Panc1 (cell line): ENCODE measurements at regions not wholly inside any gene's neighbourhood (a gene's known extent, or its start where the extent isn't known, plus 50 kb on each side); places are given as distances from the start of the nearest gene placed in this dataset.
A peak's percentile ranks its signal among the peaks of the same experiment; 100 is the strongest.

Experiments
- ATAC-seq: fragments of 200-7000 bp; cut with Tn5 transposase; 2 replicates; pipeline ENCODE4 v1.9.1; 2020; ENCODE audit warnings: mild to moderate bottlenecking, moderate library complexity
- BruUV-seq: library from RNA; stranded (reverse); fragments of 400-500 nt; replicated peaks from 2 replicates; lab custom pipeline; 2021; lab: Mats Ljungman, UMichigan
- CTCF ChIA-PET: fragments of 300-600 bp; sonication (Branson Sonifier 250); formaldehyde crosslinking; loops from one replicate; lab custom pipeline; 2022; ENCODE audit warnings: antibody characterized with exemption; lab: Charles Lee
- POLR2A ChIA-PET: fragments of 300-600 bp; sonication (Branson Sonifier 250); formaldehyde crosslinking; loops from one replicate; lab custom pipeline; 2022; ENCODE audit warnings: antibody characterized with exemption; lab: Charles Lee
- DNase-seq: peaks from one replicate; pipeline ENCODE4 v3.0.0-alpha.2; 2010; ENCODE audit warnings: low read depth, low spot score
- H3K27ac ChIP-seq: 2 replicates; pipeline ENCODE4 v1.5.1; 2011; ENCODE audit warnings: mild to moderate bottlenecking, low read length, inconsistent platforms
- H3K27me3 ChIP-seq: fragments of 200-500 bp; sonication (Bioruptor generic); 2 replicates; pipeline ENCODE4 v1.6.0; 2014; ENCODE audit warnings: low read length, inconsistent platforms; ENCODE audit not compliant: control insufficient read depth, insufficient read depth
- H3K36me3 ChIP-seq: fragments of 200-500 bp; sonication (Bioruptor generic); 2 replicates; pipeline ENCODE4 v1.5.1; 2014; ENCODE audit warnings: inconsistent platforms, mild to moderate bottlenecking, low read length, moderate library complexity; ENCODE audit not compliant: control insufficient read depth, insufficient read depth
- H3K4me1 ChIP-seq: 2 replicates; pipeline ENCODE4 v1.5.1; 2011; ENCODE audit warnings: inconsistent platforms, mild to moderate bottlenecking, low read length, moderate library complexity; ENCODE audit not compliant: control insufficient read depth, insufficient read depth
- H3K4me3 ChIP-seq, 2 experiments: 2 replicates each; pipeline ENCODE4 v1.5.1; 2011 to 2012; ENCODE audit warnings: low read depth in 2 of 2, low read length in 2 of 2, mild to moderate bottlenecking in 2 of 2, inconsistent platforms in 1 of 2, moderate library complexity in 1 of 2
- H3K9me3 ChIP-seq: fragments of 200-500 bp; sonication (Bioruptor generic); 2 replicates; pipeline ENCODE4 v1.5.1; 2014; ENCODE audit warnings: low read depth, mild to moderate bottlenecking, inconsistent platforms, low read length, moderate library complexity; ENCODE audit not compliant: control insufficient read depth, insufficient read depth
- POLR2AphosphoS5 ChIP-seq: IDR thresholded peaks from 2 replicates; pipeline ENCODE4 v1.6.1; 2012; ENCODE audit warnings: mild to moderate bottlenecking, low read depth, low read length, moderate library complexity
- in situ Hi-C: cut with HindIII; loops from 2 replicates; pipeline ENCODE4 v1.10.0; 2016; ENCODE audit warnings: low sequenced_read_pairs, low pct_unique_long_range_greater_than_20kb
- intact Hi-C: fragments of 100-400 bp; cut with micrococcal nuclease; formaldehyde crosslinking; loops from one replicate; pipeline ENCODE4 v1.10.0; 2022; ENCODE audit not compliant: unreplicated experiment
- TF ChIP-seq, protein P1 (sequence below), 2 experiments: IDR thresholded peaks; 2 replicates each; pipeline ENCODE4 v1.6.1; 2011 to 2012; ENCODE audit warnings: low read depth in 2 of 2, control low read depth in 1 of 2, low read length in 1 of 2, mild to moderate bottlenecking in 1 of 2, moderate library complexity in 1 of 2; ENCODE audit not compliant: insufficient read depth in 1 of 2
- TF ChIP-seq, protein P2 (sequence below): fragments of 450-650 bp; IDR thresholded peaks from 2 replicates; pipeline ENCODE4 v1.5.1; 2017; ENCODE audit warnings: mild to moderate bottlenecking

DNA sequence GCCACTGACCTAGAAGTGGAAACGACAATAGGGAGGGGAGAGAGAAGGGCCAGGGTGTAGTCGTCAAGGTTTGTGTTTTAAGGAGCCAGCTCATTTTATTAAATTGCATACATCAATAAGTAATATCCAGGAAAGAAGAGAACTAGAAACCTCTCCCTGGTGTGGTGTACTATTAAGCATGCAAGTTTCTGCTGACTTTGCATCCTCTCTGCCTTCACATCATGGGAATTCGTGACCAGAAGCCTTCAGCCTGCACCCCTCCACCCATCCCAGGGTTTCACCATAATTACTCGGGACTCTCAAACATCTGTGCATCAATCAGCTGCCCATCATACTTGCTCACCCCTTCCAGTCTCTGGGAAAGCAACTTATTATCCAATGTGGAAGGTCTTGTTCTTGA lies 70.9 kb upstream of the UBE3A start:
- H3K9me3 ChIP-seq, result no peaks in the 10 kb centered on the region
- intact Hi-C loops, result loop anchor here (10.0 kb wide), 2 partner anchors 175 to 1355 kb away; partner anchors contain the start of gene GABRA5
- H3K27ac ChIP-seq, result no peak overlapping the region
- in situ Hi-C loops, result no loop called here
- TF ChIP-seq, protein P1, sequence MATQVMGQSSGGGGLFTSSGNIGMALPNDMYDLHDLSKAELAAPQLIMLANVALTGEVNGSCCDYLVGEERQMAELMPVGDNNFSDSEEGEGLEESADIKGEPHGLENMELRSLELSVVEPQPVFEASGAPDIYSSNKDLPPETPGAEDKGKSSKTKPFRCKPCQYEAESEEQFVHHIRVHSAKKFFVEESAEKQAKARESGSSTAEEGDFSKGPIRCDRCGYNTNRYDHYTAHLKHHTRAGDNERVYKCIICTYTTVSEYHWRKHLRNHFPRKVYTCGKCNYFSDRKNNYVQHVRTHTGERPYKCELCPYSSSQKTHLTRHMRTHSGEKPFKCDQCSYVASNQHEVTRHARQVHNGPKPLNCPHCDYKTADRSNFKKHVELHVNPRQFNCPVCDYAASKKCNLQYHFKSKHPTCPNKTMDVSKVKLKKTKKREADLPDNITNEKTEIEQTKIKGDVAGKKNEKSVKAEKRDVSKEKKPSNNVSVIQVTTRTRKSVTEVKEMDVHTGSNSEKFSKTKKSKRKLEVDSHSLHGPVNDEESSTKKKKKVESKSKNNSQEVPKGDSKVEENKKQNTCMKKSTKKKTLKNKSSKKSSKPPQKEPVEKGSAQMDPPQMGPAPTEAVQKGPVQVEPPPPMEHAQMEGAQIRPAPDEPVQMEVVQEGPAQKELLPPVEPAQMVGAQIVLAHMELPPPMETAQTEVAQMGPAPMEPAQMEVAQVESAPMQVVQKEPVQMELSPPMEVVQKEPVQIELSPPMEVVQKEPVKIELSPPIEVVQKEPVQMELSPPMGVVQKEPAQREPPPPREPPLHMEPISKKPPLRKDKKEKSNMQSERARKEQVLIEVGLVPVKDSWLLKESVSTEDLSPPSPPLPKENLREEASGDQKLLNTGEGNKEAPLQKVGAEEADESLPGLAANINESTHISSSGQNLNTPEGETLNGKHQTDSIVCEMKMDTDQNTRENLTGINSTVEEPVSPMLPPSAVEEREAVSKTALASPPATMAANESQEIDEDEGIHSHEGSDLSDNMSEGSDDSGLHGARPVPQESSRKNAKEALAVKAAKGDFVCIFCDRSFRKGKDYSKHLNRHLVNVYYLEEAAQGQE (IDR thresholded peaks at IDR 0.05; ENCODE audit: insufficient read depth in 1 of 2, low read depth in 2 of 2, low read length in 1 of 2), result no peak
- TF ChIP-seq POLR2AphosphoS5, result no peak
- ChIA-PET POLR2A (no interaction called here), CTCF (no interaction called here)
- no peaks in the 10 kb centered on the region for H3K36me3 ChIP-seq
- H3K27me3 ChIP-seq, result no peaks in the 10 kb centered on the region
- ATAC-seq (no peak), DNase-seq (no peak)
- no peak overlapping the region for H3K4me3 ChIP-seq
- no peaks in the 10 kb centered on the region for H3K4me1 ChIP-seq
- BruUV-seq, result no TSS peak

DNA sequence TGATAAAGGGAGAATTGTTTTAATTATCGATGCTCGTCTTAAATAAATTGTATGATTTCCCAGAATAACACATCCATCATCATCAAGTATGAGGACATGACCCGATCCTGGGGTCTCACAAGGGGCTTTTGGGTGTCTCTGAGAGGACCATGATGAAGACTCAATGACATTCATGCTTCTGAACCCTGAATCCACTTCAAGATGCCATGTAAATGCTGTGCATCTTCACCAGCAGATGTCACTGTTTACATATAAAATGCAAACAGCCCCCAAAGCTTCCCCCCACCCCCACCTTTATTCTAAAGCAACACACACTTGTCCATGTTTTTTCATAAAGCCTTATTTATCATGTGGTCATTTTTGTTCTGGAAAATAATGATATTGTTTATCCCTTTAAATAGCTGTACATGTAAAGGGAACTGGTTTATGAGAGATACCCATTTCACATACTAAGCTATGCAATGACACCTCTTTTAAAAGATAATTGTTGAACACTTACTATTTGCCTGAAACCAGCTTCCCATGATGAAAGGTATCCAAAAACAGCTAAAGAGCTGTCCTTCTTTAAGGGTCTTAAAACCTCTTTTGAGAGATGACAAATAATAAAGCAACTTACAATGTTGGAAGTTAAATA lies 69.7 kb upstream of the UBE3A start:
- Histone ChIP-seq H3K4me3 (no peak overlapping the region), H3K9me3 (no peaks in the 10 kb centered on the region), H3K4me1 (no peaks in the 10 kb centered on the region), H3K27ac (no peak overlapping the region), H3K36me3 (no peaks in the 10 kb centered on the region), H3K27me3 (no peaks in the 10 kb centered on the region)
- no peak for ATAC-seq
- TF ChIP-seq, protein P1 (IDR thresholded peaks at IDR 0.05; ENCODE audit: insufficient read depth in 1 of 2, low read depth in 2 of 2, low read length in 1 of 2), result no peak
- TF ChIP-seq, protein P2, sequence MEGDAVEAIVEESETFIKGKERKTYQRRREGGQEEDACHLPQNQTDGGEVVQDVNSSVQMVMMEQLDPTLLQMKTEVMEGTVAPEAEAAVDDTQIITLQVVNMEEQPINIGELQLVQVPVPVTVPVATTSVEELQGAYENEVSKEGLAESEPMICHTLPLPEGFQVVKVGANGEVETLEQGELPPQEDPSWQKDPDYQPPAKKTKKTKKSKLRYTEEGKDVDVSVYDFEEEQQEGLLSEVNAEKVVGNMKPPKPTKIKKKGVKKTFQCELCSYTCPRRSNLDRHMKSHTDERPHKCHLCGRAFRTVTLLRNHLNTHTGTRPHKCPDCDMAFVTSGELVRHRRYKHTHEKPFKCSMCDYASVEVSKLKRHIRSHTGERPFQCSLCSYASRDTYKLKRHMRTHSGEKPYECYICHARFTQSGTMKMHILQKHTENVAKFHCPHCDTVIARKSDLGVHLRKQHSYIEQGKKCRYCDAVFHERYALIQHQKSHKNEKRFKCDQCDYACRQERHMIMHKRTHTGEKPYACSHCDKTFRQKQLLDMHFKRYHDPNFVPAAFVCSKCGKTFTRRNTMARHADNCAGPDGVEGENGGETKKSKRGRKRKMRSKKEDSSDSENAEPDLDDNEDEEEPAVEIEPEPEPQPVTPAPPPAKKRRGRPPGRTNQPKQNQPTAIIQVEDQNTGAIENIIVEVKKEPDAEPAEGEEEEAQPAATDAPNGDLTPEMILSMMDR, result peak; percentile 75
- TF ChIP-seq POLR2AphosphoS5, result no peak
- BruUV-seq, result no TSS peak
- intact Hi-C loops, result loop anchor here (10.0 kb wide), 2 partner anchors 176 to 1356 kb away; partner anchors contain the start of gene GABRA5
- in situ Hi-C loops, result no loop called here
- DNase-seq, result no peak
- CTCF ChIA-PET, result interaction anchor here (0.6 to 0.7 kb wide), 10 partner anchors 130 to 1703 kb away, joined by 4 to 14 read pairs (median 9); no protein-coding TSS in a partner anchor
- POLR2A ChIA-PET, result no interaction called here
